ENCODE measurements at regions not wholly inside any gene's neighbourhood (a gene's known extent, or its start where the extent isn't known, plus 50 kb on each side); places are given as distances from the start of the nearest gene placed in this dataset.

GRCh38 chr2:19708776-19709175 lies 193.0 kb downstream of the TTC32 start:
- POLR2A ChIA-PET: no interaction called here
- Histone ChIP-seq H3K27me3 (ENCODE audit: control insufficient read depth, insufficient read depth, low read length) (no peaks in the 10 kb centered on the region), H3K36me3 (ENCODE audit: control insufficient read depth, insufficient read depth, low read length) (no peaks in the 10 kb centered on the region), H3K4me3 (ENCODE audit: low read depth, low read length) (no peak overlapping the region)
- TF ChIP-seq CTCF (IDR thresholded peaks at IDR 0.05; ENCODE audit: insufficient read depth, low read depth, low read length): no peak
- CTCF ChIA-PET: no interaction called here
- no peak for DNase-seq (ENCODE audit: low read depth)

DNA sequence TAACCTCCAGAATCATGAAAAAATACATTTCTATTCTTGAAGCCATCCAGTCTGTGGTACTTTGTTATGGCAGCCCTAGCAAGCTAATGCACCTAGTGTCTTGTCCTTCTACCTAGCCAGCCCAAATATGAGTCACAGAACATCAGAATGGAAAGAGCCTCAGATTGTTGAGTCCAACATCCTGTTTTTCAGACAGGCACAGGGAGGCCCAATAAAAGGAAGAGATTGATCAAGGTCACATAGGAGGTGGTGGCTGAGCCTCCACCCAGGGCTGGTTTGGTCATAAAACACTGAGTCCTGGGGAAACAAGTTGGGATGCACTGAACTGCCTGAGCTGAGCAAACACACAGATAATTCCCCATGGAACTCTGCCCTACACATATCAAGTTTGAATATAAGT lies 195.5 kb downstream of the TTC32 start:
- H3K4me3 ChIP-seq (ENCODE audit: low read depth, low read length): no peak overlapping the region
- no peaks in the 10 kb centered on the region for H3K36me3 ChIP-seq (ENCODE audit: control insufficient read depth, insufficient read depth, low read length)
- ChIA-PET CTCF (interaction anchor here (1.3 kb wide), 1 partner anchor 10 kb away, joined by 3 read pairs; no protein-coding TSS in a partner anchor), POLR2A (no interaction called here)
- DNase-seq (ENCODE audit: low read depth): no peak
- TF ChIP-seq CTCF (IDR thresholded peaks at IDR 0.05; ENCODE audit: insufficient read depth, low read depth, low read length): no peak
- H3K27me3 ChIP-seq (ENCODE audit: control insufficient read depth, insufficient read depth, low read length): no peaks in the 10 kb centered on the region

DNA sequence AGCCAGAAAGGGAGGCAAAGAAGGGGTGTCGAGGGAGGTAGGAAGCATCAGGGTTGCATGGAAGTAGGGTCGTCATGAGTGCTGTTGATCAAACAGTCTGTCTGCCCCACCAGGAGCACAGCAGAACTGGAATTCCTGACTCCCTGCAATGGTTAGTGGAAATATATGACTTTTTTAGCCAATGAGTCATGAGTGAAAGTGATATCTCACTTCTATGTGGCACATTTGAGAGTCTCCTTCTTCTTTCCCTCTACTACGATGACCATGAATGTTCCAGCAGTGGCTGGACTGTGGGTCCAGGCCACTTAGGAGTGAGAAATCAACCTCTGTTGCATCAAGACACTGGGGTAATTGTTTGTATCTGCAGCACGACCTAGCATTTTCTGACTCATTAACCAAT lies 199.5 kb downstream of the TTC32 start:
- Histone ChIP-seq H3K4me3 (ENCODE audit: low read depth, low read length) (no peak overlapping the region), H3K27me3 (ENCODE audit: control insufficient read depth, insufficient read depth, low read length) (no peaks in the 10 kb centered on the region; the same call in none of the 2 replicates), H3K36me3 (ENCODE audit: control insufficient read depth, insufficient read depth, low read length) (no peaks in the 10 kb centered on the region)
- CTCF ChIA-PET: no interaction called here
- TF ChIP-seq CTCF (IDR thresholded peaks at IDR 0.05; ENCODE audit: insufficient read depth, low read depth, low read length): no peak
- POLR2A ChIA-PET: no interaction called here
- no peak for DNase-seq (ENCODE audit: low read depth)

- no peak for TF ChIP-seq CTCF (IDR thresholded peaks at IDR 0.05; ENCODE audit: insufficient read depth, low read depth, low read length)
- ChIA-PET POLR2A (no interaction called here), CTCF (no interaction called here)
- Histone ChIP-seq H3K36me3 (ENCODE audit: control insufficient read depth, insufficient read depth, low read length) (no peaks in the 10 kb centered on the region), H3K27me3 (ENCODE audit: control insufficient read depth, insufficient read depth, low read length) (no peaks in the 10 kb centered on the region; the same call in none of the 2 replicates), H3K4me3 (ENCODE audit: low read depth, low read length) (no peak overlapping the region)
- no peak for DNase-seq (ENCODE audit: low read depth)
Measured at GRCh38 chr2:19700861-19701585, 200.8 kb downstream of the TTC32 start.

GRCh38 chr2:19697131-19697530 lies 204.7 kb downstream of the TTC32 start:
- DNase-seq (ENCODE audit: low read depth): no peak
- Histone ChIP-seq H3K4me3 (ENCODE audit: low read depth, low read length) (no peak overlapping the region), H3K27me3 (ENCODE audit: control insufficient read depth, insufficient read depth, low read length) (peaks cover 3% of the 10 kb centered on the region), H3K36me3 (ENCODE audit: control insufficient read depth, insufficient read depth, low read length) (no peaks in the 10 kb centered on the region)
- TF ChIP-seq CTCF (IDR thresholded peaks at IDR 0.05; ENCODE audit: insufficient read depth, low read depth, low read length): no peak
- CTCF ChIA-PET: interaction anchor here (1.4 kb wide), 1 partner anchor 13 kb away, joined by 5 read pairs; no protein-coding TSS in a partner anchor
- POLR2A ChIA-PET: no interaction called here
